Neural progenitor cell (in vitro differentiated cells): ENCODE measurements at regions not wholly inside any gene's neighbourhood (a gene's known extent, or its start where the extent isn't known, plus 50 kb on each side); places are given as distances from the start of the nearest gene placed in this dataset.

ENCODE experiments used
- DNase-seq: peaks from one replicate; pipeline ENCODE4 v3.0.0-alpha.2; 2016; ENCODE audit warnings: low spot score
- H2AFZ ChIP-seq: fragments of 200-600 bp; sonication (generic); replicated peaks from 2 replicates; pipeline ENCODE4 v1.6.1; 2016; ENCODE audit warnings: antibody characterized with exemption
- H3F3A ChIP-seq: fragments of 200-600 bp; sonication (generic); 2 replicates; pipeline ENCODE4 v1.6.1; 2016; ENCODE audit warnings: antibody characterized with exemption, low read depth
- H3K27ac ChIP-seq: fragments of 200-600 bp; sonication (generic); 2 replicates; pipeline ENCODE4 v1.5.1; 2016; ENCODE audit warnings: mild to moderate bottlenecking
- H3K27me3 ChIP-seq: fragments of 200-600 bp; sonication (generic); 2 replicates; pipeline ENCODE4 v1.6.1; 2016; ENCODE audit warnings: mild to moderate bottlenecking, moderate library complexity
- H3K36me3 ChIP-seq: fragments of 200-600 bp; sonication (generic); 2 replicates; pipeline ENCODE4 v1.5.1; 2016
- H3K4me1 ChIP-seq: fragments of 200-600 bp; sonication (generic); 2 replicates; pipeline ENCODE4 v1.6.1; 2016; ENCODE audit warnings: mixed run types
- H3K4me2 ChIP-seq: fragments of 200-600 bp; sonication (generic); 2 replicates; pipeline ENCODE4 v1.6.1; 2016
- H3K4me3 ChIP-seq: fragments of 200-600 bp; sonication (generic); 2 replicates; pipeline ENCODE4 v1.5.1; 2016
- H3K79me2 ChIP-seq: fragments of 200-600 bp; sonication (generic); 2 replicates; pipeline ENCODE4 v1.6.1; 2016; ENCODE audit warnings: low read depth
- H3K9ac ChIP-seq: fragments of 200-600 bp; sonication (generic); 2 replicates; pipeline ENCODE4 v1.6.1; 2016
- H3K9me3 ChIP-seq: fragments of 200-600 bp; sonication (generic); 2 replicates; pipeline ENCODE4 v1.5.1; 2016; ENCODE audit warnings: low read depth
- H4K20me1 ChIP-seq: fragments of 200-600 bp; sonication (generic); 2 replicates; pipeline ENCODE4 v1.6.1; 2016; ENCODE audit warnings: low read depth
- H3K27ac Mint-ChIP-seq: 3 replicates; pipeline ENCODE4 v1.8.0; 2021; ENCODE audit warnings: mixed read lengths
- H3K27me3 Mint-ChIP-seq: 2 replicates; pipeline ENCODE4 v1.8.0; 2022; ENCODE audit warnings: low read depth, mild to moderate bottlenecking, inconsistent platforms, moderate library complexity, mixed read lengths; ENCODE audit not compliant: insufficient read depth
- H3K36me3 Mint-ChIP-seq: 3 replicates; pipeline ENCODE4 v1.8.0; 2021; ENCODE audit warnings: mixed read lengths
- H3K4me1 Mint-ChIP-seq: 3 replicates; pipeline ENCODE4 v1.8.0; 2021; ENCODE audit warnings: mixed read lengths
- H3K4me3 Mint-ChIP-seq: 3 replicates; pipeline ENCODE4 v1.8.0; 2021; ENCODE audit warnings: mild to moderate bottlenecking, moderate library complexity, mixed read lengths
- H3K9me3 Mint-ChIP-seq: 3 replicates; pipeline ENCODE4 v1.8.0; 2020; ENCODE audit warnings: mixed read lengths
- CTCF ChIP-seq: fragments of 200-600 bp; sonication (generic); IDR thresholded peaks from 2 replicates; pipeline ENCODE4 v1.5.1; 2017; ENCODE audit warnings: antibody characterized with exemption, mild to moderate bottlenecking
- EZH2 ChIP-seq: fragments of 200-600 bp; sonication (generic); IDR thresholded peaks from 2 replicates; pipeline ENCODE4 v1.6.1; 2017; ENCODE audit warnings: antibody characterized with exemption, mild to moderate bottlenecking, moderate library complexity
- EZH2phosphoT487 ChIP-seq: fragments of 200-600 bp; sonication (generic); IDR thresholded peaks from 2 replicates; pipeline ENCODE4 v1.6.1; 2017; ENCODE audit warnings: antibody characterized with exemption

GRCh38 chr13:73829416-73829815, 304.8 kb downstream of the KLF12 start:
- Mint-ChIP-seq H3K27me3 (peaks cover 4% of the 10 kb centered on the region), H3K4me1 (peaks cover 13% of the 10 kb centered on the region), H3K4me3 (no peak overlapping the region), H3K27ac (no peak overlapping the region), H3K9me3 (peaks cover 2% of the 10 kb centered on the region), H3K36me3 (peaks cover 9% of the 10 kb centered on the region)
- DNase-seq: no peak
- H3F3A ChIP-seq: no peaks in the 10 kb centered on the region
- H3K9me3 ChIP-seq: no peaks in the 10 kb centered on the region
- no peak overlapping the region for H3K27ac ChIP-seq
- H4K20me1 ChIP-seq: no peaks in the 10 kb centered on the region
- no peak overlapping the region for H3K4me2 ChIP-seq
- TF ChIP-seq CTCF (no peak), EZH2 (no peak), EZH2phosphoT487 (no peak)
- H3K4me1 ChIP-seq: peaks cover 25% of the 10 kb centered on the region
- H3K79me2 ChIP-seq: no peaks in the 10 kb centered on the region
- H3K9ac ChIP-seq: no peak overlapping the region
- H3K4me3 ChIP-seq: no peak overlapping the region
- H3K36me3 ChIP-seq: no peaks in the 10 kb centered on the region
- no peak overlapping the region for H2AFZ ChIP-seq
- no peaks in the 10 kb centered on the region for H3K27me3 ChIP-seq

DNA sequence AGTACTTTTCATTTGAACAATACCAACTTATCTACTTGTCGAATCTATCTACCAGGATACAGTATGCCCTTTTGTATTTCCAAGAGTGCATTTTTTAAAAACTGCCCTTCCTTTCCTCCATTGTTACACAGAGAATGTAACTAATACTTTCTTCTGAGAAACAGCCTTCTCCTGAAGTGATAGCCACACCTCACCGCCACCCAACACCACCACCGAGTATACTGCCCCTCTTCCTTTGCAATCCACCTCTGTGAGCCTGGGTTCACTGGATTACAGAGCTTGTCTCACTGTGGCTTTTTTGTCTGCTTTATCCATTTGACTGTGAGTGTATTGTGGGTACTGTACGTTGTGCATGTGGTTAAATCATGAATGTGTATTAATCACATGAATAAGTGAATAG, 305.4 kb downstream of the KLF12 start:
- peaks cover 4% of the 10 kb centered on the region for H3K27me3 Mint-ChIP-seq
- H3K4me2 ChIP-seq: no peak overlapping the region
- no peak overlapping the region for H2AFZ ChIP-seq
- peaks cover 12% of the 10 kb centered on the region for H3K36me3 Mint-ChIP-seq
- TF ChIP-seq EZH2phosphoT487 (no peak), CTCF (no peak), EZH2 (no peak)
- no peak overlapping the region for H3K4me3 ChIP-seq
- H3K9ac ChIP-seq: no peak overlapping the region
- peaks cover 5% of the 10 kb centered on the region for H3K9me3 Mint-ChIP-seq
- no peaks in the 10 kb centered on the region for H3K36me3 ChIP-seq
- peaks cover 13% of the 10 kb centered on the region for H3K4me1 Mint-ChIP-seq
- no peak overlapping the region for H3K27ac Mint-ChIP-seq
- no peaks in the 10 kb centered on the region for H3K79me2 ChIP-seq
- H3K27me3 ChIP-seq: no peaks in the 10 kb centered on the region
- peaks cover 25% of the 10 kb centered on the region for H3K4me1 ChIP-seq
- H3K4me3 Mint-ChIP-seq: no peak overlapping the region
- H3K27ac ChIP-seq: no peak overlapping the region
- no peaks in the 10 kb centered on the region for H3K9me3 ChIP-seq
- no peaks in the 10 kb centered on the region for H3F3A ChIP-seq
- no peak for DNase-seq
- no peaks in the 10 kb centered on the region for H4K20me1 ChIP-seq

- peaks cover 4% of the 10 kb centered on the region for H3K27me3 Mint-ChIP-seq
- TF ChIP-seq EZH2: no peak
- no peak for TF ChIP-seq CTCF
- no peak for TF ChIP-seq EZH2phosphoT487
- Histone ChIP-seq H2AFZ (no peak overlapping the region), H3K27ac (no peak overlapping the region), H3K9me3 (no peaks in the 10 kb centered on the region), H3F3A (no peaks in the 10 kb centered on the region), H3K4me3 (no peak overlapping the region), H3K4me1 (peaks cover 12% of the 10 kb centered on the region), H3K27me3 (no peaks in the 10 kb centered on the region), H3K4me2 (no peak overlapping the region), H3K79me2 (no peaks in the 10 kb centered on the region), H3K9ac (no peak overlapping the region), H3K36me3 (no peaks in the 10 kb centered on the region), H4K20me1 (no peaks in the 10 kb centered on the region)
- no peak overlapping the region for H3K4me3 Mint-ChIP-seq
- H3K4me1 Mint-ChIP-seq: peaks cover 5% of the 10 kb centered on the region
- H3K9me3 Mint-ChIP-seq: peaks cover 5% of the 10 kb centered on the region
- no peak for DNase-seq
- H3K36me3 Mint-ChIP-seq: peaks cover 12% of the 10 kb centered on the region
- H3K27ac Mint-ChIP-seq: no peak overlapping the region
Observed at GRCh38 chr13:73827434-73827833, 306.8 kb downstream of the KLF12 start.
